Keratinocyte (primary cell): ENCODE measurements at regions not wholly inside any gene's neighbourhood (a gene's known extent, or its start where the extent isn't known, plus 50 kb on each side); places are given as distances from the start of the nearest gene placed in this dataset.

Experiments used
- DNase-seq: peaks from one replicate; pipeline ENCODE4 v3.0.0-alpha.2; 2011; ENCODE audit warnings: low read depth, missing footprints, low spot score
- FAIRE-seq: peaks from 2 replicates; lab custom pipeline; 2011; peaks lifted over from hg19 to GRCh38; lab: Jason Lieb, UNC
- H2AFZ ChIP-seq: 2 replicates; pipeline ENCODE4 v1.6.0; 2012; ENCODE audit warnings: low read length, control low read depth, inconsistent platforms; ENCODE audit not compliant: control insufficient read depth
- H3K27ac ChIP-seq: 2 replicates; pipeline ENCODE4 v1.5.1; 2011; ENCODE audit warnings: low read length; ENCODE audit not compliant: control insufficient read depth, insufficient read depth
- H3K27me3 ChIP-seq: 3 replicates; pipeline ENCODE4 v1.6.0; 2011; ENCODE audit warnings: low read length; ENCODE audit not compliant: control insufficient read depth, insufficient read depth; ENCODE audit errors: extremely low read depth
- H3K36me3 ChIP-seq, 2 experiments: 2 replicates in 1 of 2; 3 replicates in 1 of 2; pipeline ENCODE4 v1.5.1; 2011; ENCODE audit warnings: low read length in 2 of 2, mild to moderate bottlenecking in 1 of 2; ENCODE audit not compliant: control insufficient read depth in 2 of 2, insufficient read depth in 2 of 2; ENCODE audit errors: extremely low read depth in 1 of 2
- H3K4me1 ChIP-seq: 3 replicates; pipeline ENCODE4 v1.5.1; 2011; ENCODE audit warnings: low read length; ENCODE audit not compliant: control insufficient read depth, insufficient read depth; ENCODE audit errors: extremely low read depth
- H3K4me2 ChIP-seq: 3 replicates; pipeline ENCODE4 v1.6.0; 2011; ENCODE audit warnings: low read depth, low read length; ENCODE audit not compliant: control insufficient read depth, insufficient read depth; ENCODE audit errors: extremely low read depth
- H3K4me3 ChIP-seq, 3 experiments: fragments of 200-600 bp in 1 of 3; sonication (generic) in 1 of 3; 2 replicates in 2 of 3; 3 replicates in 1 of 3; pipeline ENCODE4 v1.5.1; 2011 to 2016; ENCODE audit warnings: low read length in 3 of 3, mild to moderate bottlenecking in 3 of 3, control low read depth in 2 of 3, inconsistent platforms in 1 of 3, low read depth in 1 of 3, mixed read lengths in 1 of 3, mixed run types in 1 of 3, moderate library complexity in 1 of 3; ENCODE audit not compliant: control insufficient read depth in 2 of 3, insufficient read depth in 2 of 3; ENCODE audit errors: extremely low read depth in 1 of 3
- H3K79me2 ChIP-seq: 2 replicates; pipeline ENCODE4 v1.6.0; 2012; ENCODE audit warnings: low read length; ENCODE audit not compliant: control insufficient read depth, insufficient read depth
- H3K9ac ChIP-seq: 3 replicates; pipeline ENCODE4 v1.6.0; 2011; ENCODE audit warnings: low read length; ENCODE audit not compliant: control insufficient read depth, insufficient read depth; ENCODE audit errors: extremely low read depth
- H3K9me1 ChIP-seq: 3 replicates; pipeline ENCODE4 v1.6.0; 2011; ENCODE audit warnings: low read length; ENCODE audit not compliant: control insufficient read depth, insufficient read depth; ENCODE audit errors: extremely low read depth
- H3K9me3 ChIP-seq: 2 replicates; pipeline ENCODE4 v1.5.1; 2012; ENCODE audit warnings: low read depth, low read length; ENCODE audit not compliant: control insufficient read depth
- H4K20me1 ChIP-seq: 3 replicates; pipeline ENCODE4 v1.6.0; 2011; ENCODE audit warnings: low read length; ENCODE audit not compliant: control insufficient read depth, insufficient read depth; ENCODE audit errors: extremely low read depth
- CTCF ChIP-seq, 3 experiments: IDR thresholded peaks in 1 of 3; conservative IDR thresholded peaks in 1 of 3; optimal IDR thresholded peaks in 1 of 3; 2 replicates in 2 of 3; 3 replicates in 1 of 3; pipeline versions ENCODE3 to v1.5.1; 2011; ENCODE audit warnings: low read length in 3 of 3, mild to moderate bottlenecking in 3 of 3, moderate library complexity in 2 of 3, control low read depth in 1 of 3, inconsistent platforms in 1 of 3; ENCODE audit not compliant: insufficient read depth in 2 of 3; ENCODE audit errors: extremely low read depth in 1 of 3
- EZH2 ChIP-seq: IDR thresholded peaks from one replicate; pipeline ENCODE4 v1.6.1; 2012; ENCODE audit warnings: inconsistent platforms, mild to moderate bottlenecking, low read length, moderate library complexity
- dilution Hi-C: fragments of 300-500 bp; cut with MboI; formaldehyde crosslinking; loops from one replicate; pipeline ENCODE4 v1.7.0; 2020; ENCODE audit warnings: low sequenced_read_pairs; ENCODE audit not compliant: extremely low pct_ligation_motif_present

- no peak overlapping the region for H3K4me2 ChIP-seq
- H3K27me3 ChIP-seq, result no peaks in the 10 kb centered on the region
- TF ChIP-seq CTCF (optimal IDR thresholded peaks at IDR 0.05 in 1 of 3, IDR thresholded peaks at IDR 0.05 in 1 of 3, conservative IDR thresholded peaks at IDR 0.05 in 1 of 3; ENCODE audit: extremely low read depth in 1 of 3, insufficient read depth in 2 of 3, low read length in 3 of 3), result no peak
- no peak for TF ChIP-seq EZH2
- FAIRE-seq (no peak), DNase-seq (no peak)
- no peak overlapping the region for H3K9ac ChIP-seq
- no peaks in the 10 kb centered on the region for H3K36me3 ChIP-seq
- H3K4me1 ChIP-seq, result no peaks in the 10 kb centered on the region
- H3K4me3 ChIP-seq, result no peak overlapping the region
- no peaks in the 10 kb centered on the region for H3K9me1 ChIP-seq
- H3K27ac ChIP-seq, result no peak overlapping the region
- H3K9me3 ChIP-seq, result peaks cover 8% of the 10 kb centered on the region
- no peak overlapping the region for H2AFZ ChIP-seq
- H4K20me1 ChIP-seq, result no peaks in the 10 kb centered on the region
- no peaks in the 10 kb centered on the region for H3K79me2 ChIP-seq
- dilution Hi-C loops, result no loop called here
Observed at GRCh38 chr14:101029668-101030290, 126.3 kb upstream of the RTL1 start.

- dilution Hi-C loops, result no loop called here
- no peak for DNase-seq
- no peaks in the 10 kb centered on the region for H4K20me1 ChIP-seq
Observed at GRCh38 chr14:101030586-101030985, 127.1 kb upstream of the RTL1 start.

More at GRCh38 chr14:101030586-101030985, 127.1 kb upstream of the RTL1 start:
- Histone ChIP-seq H3K36me3 (no peaks in the 10 kb centered on the region), H3K4me2 (no peak overlapping the region), H3K4me1 (no peaks in the 10 kb centered on the region), H3K9ac (no peak overlapping the region), H3K9me1 (no peaks in the 10 kb centered on the region), H3K4me3 (no peak overlapping the region), H3K27ac (no peak overlapping the region), H3K9me3 (peaks cover 8% of the 10 kb centered on the region), H2AFZ (no peak overlapping the region), H3K27me3 (no peaks in the 10 kb centered on the region), H3K79me2 (no peaks in the 10 kb centered on the region)
- TF ChIP-seq CTCF (optimal IDR thresholded peaks at IDR 0.05 in 1 of 3, IDR thresholded peaks at IDR 0.05 in 1 of 3, conservative IDR thresholded peaks at IDR 0.05 in 1 of 3; ENCODE audit: extremely low read depth in 1 of 3, insufficient read depth in 2 of 3, low read length in 3 of 3), result no peak
- no peak for FAIRE-seq
